ENCODE measurements at regions not wholly inside any gene's neighbourhood (a gene's known extent, or its start where the extent isn't known, plus 50 kb on each side); places are given as distances from the start of the nearest gene placed in this dataset.

DNA sequence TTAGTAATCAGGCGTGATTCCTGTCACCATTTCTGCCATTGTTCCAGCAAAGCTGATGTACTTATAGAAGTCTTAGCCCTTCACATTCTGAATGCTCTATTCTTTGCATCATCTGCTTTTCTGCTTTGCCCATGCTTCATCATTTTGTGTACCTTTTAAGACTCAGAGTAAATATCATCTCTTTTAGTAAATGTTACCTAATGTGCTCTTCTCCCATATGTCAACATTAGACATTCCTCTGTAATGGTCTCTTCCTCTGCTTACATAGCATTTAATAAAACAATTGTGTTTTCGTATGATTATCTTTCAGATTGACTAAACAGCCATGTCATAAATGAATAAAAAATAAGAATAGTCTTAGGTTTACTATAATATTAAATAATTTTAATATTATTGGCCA, 719.6 kb upstream of the GRM3 start:
- Histone ChIP-seq H3K27ac (replicated peaks) (no peak overlapping the region), H3K9me3 (replicated peaks) (peaks cover 6% of the 10 kb centered on the region), H3K4me3 (no peak overlapping the region), H3K36me3 (no peaks in the 10 kb centered on the region), H3K4me1 (no peaks in the 10 kb centered on the region), H3K27me3 (ENCODE audit: low read depth) (no peaks in the 10 kb centered on the region)
- TF ChIP-seq, protein P1, sequence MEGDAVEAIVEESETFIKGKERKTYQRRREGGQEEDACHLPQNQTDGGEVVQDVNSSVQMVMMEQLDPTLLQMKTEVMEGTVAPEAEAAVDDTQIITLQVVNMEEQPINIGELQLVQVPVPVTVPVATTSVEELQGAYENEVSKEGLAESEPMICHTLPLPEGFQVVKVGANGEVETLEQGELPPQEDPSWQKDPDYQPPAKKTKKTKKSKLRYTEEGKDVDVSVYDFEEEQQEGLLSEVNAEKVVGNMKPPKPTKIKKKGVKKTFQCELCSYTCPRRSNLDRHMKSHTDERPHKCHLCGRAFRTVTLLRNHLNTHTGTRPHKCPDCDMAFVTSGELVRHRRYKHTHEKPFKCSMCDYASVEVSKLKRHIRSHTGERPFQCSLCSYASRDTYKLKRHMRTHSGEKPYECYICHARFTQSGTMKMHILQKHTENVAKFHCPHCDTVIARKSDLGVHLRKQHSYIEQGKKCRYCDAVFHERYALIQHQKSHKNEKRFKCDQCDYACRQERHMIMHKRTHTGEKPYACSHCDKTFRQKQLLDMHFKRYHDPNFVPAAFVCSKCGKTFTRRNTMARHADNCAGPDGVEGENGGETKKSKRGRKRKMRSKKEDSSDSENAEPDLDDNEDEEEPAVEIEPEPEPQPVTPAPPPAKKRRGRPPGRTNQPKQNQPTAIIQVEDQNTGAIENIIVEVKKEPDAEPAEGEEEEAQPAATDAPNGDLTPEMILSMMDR (IDR thresholded peaks at IDR 0.05; ENCODE audit: borderline replicate concordance) = no peak
- DNase-seq = no peak
- intact Hi-C loops (cut with micrococcal nuclease) = no loop called here

DNA sequence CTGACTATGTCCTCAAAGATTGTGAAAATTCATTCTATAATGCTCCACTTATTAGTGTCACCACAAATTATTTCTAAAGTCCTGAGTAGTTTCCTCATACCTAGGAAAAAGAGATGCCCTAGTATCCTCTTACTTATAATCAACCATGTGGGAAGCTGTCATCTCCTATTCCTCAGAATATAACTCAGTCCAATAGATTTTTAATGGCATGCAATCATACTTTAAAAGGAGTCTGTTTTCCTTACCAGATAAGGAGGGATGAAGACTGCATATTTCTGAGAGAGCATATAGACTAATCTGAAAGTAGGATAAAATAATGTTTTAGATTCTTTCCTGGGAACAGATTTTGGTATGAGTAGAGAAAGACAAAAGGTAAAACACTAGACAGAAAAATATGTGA, 727.7 kb upstream of the GRM3 start:
- H3K27me3 ChIP-seq (ENCODE audit: low read depth) = no peaks in the 10 kb centered on the region
- H3K9me3 ChIP-seq (replicated peaks) = peaks cover 21% of the 10 kb centered on the region
- no peak overlapping the region for H3K27ac ChIP-seq (replicated peaks)
- intact Hi-C loops (cut with micrococcal nuclease) = no loop called here
- no peak overlapping the region for H3K4me3 ChIP-seq
- no peaks in the 10 kb centered on the region for H3K36me3 ChIP-seq
- DNase-seq = no peak
- TF ChIP-seq, protein P1 (IDR thresholded peaks at IDR 0.05; ENCODE audit: borderline replicate concordance) = no peak
- no peaks in the 10 kb centered on the region for H3K4me1 ChIP-seq

DNA sequence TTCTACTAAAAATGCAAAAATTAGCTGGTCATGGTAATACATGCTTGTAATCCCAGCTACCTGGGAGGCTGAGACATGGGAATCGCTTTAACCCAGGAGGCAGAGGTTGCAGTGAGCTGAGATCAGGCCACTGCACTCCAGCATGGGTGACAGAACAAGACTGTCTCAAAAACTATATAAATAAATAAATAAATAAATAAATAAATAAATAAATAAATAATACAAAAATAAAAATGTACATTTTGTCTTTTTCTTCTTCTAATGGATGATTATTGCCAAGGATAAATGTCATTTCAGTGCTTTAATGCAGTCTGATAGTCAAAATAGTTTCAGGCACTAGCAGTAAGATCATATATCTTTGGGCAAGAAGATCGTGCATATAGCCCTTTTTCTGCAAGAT, 727.6 kb upstream of the SEMA3D start:
- Histone ChIP-seq H3K27me3 (ENCODE audit: low read depth) (no peaks in the 10 kb centered on the region), H3K36me3 (no peaks in the 10 kb centered on the region)
- DNase-seq = no peak

DNA sequence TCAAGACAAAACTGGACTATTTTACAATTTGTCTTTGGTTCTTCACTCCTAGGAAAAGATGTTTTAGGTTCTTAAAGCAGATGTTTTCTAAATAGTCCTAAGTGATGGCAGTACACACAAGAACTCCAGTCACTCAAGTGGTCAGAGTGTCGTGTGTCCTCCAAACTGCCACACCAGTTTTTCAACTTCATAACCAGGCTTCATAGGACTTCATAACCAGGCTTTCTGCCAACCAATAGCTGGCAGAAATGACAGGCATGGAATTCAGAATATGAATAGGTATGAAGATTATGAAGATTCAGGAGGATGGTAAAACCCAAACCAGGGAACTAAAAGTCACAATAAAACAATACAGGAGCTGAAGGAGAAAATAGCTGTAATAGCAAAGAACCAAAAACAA, 721.2 kb upstream of the SEMA3D start:
- TF ChIP-seq, protein P1 (IDR thresholded peaks at IDR 0.05; ENCODE audit: borderline replicate concordance) = no peak
- H3K9me3 ChIP-seq (replicated peaks) = peaks cover 22% of the 10 kb centered on the region
- no peaks in the 10 kb centered on the region for H3K27me3 ChIP-seq (ENCODE audit: low read depth)
- no peak overlapping the region for H3K27ac ChIP-seq (replicated peaks)
- H3K4me3 ChIP-seq = no peak overlapping the region
- DNase-seq = no peak
- H3K36me3 ChIP-seq = no peaks in the 10 kb centered on the region
- intact Hi-C loops (cut with micrococcal nuclease) = no loop called here
- no peaks in the 10 kb centered on the region for H3K4me1 ChIP-seq

More for the DNA sequence above, 727.6 kb upstream of the SEMA3D start:
- Histone ChIP-seq H3K9me3 (replicated peaks) (peaks cover 25% of the 10 kb centered on the region), H3K4me3 (no peak overlapping the region), H3K27ac (replicated peaks) (no peak overlapping the region), H3K4me1 (no peaks in the 10 kb centered on the region)
- intact Hi-C loops (cut with micrococcal nuclease) = no loop called here
- TF ChIP-seq, protein P1 (IDR thresholded peaks at IDR 0.05; ENCODE audit: borderline replicate concordance) = no peak

DNA sequence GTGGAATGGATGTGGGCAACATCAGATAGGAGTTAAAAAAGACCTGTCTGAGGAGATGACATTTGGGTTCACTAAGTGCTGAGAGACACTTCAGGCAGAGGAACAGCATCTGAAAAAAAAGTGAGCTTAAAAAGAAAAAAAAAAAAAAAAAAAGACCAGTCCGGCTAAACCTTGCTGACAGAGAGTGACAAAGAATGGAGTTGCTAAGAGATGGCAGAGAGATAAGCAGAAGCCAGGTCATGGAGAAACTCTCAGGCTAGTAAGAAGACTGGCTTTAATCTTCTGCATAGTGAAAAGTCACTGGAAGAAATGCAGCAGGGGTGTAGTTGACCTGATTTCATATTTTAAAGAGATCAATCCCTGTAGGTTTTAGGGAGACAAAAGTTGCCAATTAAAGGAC, 711.1 kb upstream of the SEMA3D start:
- H3K27ac ChIP-seq (replicated peaks) = no peak overlapping the region
- no peaks in the 10 kb centered on the region for H3K4me1 ChIP-seq
- H3K4me3 ChIP-seq = no peak overlapping the region
- no peak for DNase-seq
- intact Hi-C loops (cut with micrococcal nuclease) = no loop called here
- H3K27me3 ChIP-seq (ENCODE audit: low read depth) = no peaks in the 10 kb centered on the region
- H3K36me3 ChIP-seq = no peaks in the 10 kb centered on the region
- H3K9me3 ChIP-seq (replicated peaks) = no peaks in the 10 kb centered on the region
- TF ChIP-seq, protein P1 (IDR thresholded peaks at IDR 0.05; ENCODE audit: borderline replicate concordance) = no peak

DNA sequence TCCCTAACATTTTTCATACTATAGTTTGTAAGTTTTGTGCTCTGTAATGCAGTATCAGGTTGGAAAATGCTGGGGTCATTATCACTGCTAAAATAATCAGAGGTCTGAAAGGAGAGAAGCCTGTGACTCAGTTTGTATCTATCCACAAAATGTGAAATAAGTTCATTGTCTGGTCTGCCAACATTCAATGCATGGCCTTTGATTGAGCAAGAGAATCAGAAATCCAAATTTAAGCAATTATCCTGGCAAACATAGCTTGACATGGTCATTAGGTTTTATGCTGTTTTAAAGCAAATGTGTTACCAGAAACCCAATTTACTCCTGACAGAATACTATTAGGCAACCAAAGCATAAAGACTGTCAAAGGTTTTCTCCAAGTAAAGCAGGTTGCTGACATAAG, 709.7 kb upstream of the SEMA3D start:
- no peak overlapping the region for H3K27ac ChIP-seq (replicated peaks)
- intact Hi-C loops (cut with micrococcal nuclease) = no loop called here
- no peaks in the 10 kb centered on the region for H3K27me3 ChIP-seq (ENCODE audit: low read depth)
- no peaks in the 10 kb centered on the region for H3K9me3 ChIP-seq (replicated peaks)
- H3K36me3 ChIP-seq = no peaks in the 10 kb centered on the region
- H3K4me3 ChIP-seq = no peak overlapping the region
- TF ChIP-seq, protein P1 (IDR thresholded peaks at IDR 0.05; ENCODE audit: borderline replicate concordance) = no peak
- H3K4me1 ChIP-seq = no peaks in the 10 kb centered on the region
- no peak for DNase-seq

Data from left ventricle myocardium inferior (tissue), 1 donor.